CD4-positive, alpha-beta T cell treated with Interleukin-15 for 1 hour (primary cell): ENCODE measurements at regions not wholly inside any gene's neighbourhood (a gene's known extent, or its start where the extent isn't known, plus 50 kb on each side); places are given as distances from the start of the nearest gene placed in this dataset.

Source experiments
- DNase-seq: peaks from one replicate; pipeline ENCODE4 v3.0.0-alpha.2; 2020

DNA sequence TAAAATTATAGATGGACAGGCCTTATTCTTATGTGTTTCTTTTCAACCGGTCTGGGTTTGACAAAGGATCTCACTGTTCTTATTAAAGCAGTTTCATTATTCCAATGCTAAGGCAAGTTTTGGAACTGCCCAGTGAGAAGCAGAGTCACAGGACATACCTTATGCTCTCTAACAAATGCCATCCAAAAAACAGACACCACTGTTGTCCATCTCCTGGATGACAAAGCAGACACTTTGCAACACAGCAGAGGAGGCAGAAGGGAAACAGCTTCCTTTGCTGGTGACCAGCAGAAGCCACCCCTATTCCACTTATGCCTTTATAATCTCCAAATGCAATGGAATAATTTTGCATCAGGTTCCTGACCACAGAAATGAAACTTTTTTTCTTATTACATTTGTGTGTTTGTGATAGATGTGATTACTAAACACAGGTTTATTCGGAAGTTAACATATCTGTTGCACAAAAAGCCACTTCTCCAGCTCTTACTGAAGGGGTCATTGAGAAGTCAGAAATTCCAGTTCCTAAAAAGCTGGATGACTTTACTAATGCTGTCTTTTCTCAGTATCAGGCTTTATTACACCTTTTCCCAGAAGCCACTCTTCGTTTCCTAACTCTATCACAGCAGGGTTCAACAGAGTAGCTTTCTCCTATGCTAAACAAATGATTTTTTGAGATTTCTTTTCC, 115.6 kb downstream of the BTG1 start:
- no peak for DNase-seq

DNA sequence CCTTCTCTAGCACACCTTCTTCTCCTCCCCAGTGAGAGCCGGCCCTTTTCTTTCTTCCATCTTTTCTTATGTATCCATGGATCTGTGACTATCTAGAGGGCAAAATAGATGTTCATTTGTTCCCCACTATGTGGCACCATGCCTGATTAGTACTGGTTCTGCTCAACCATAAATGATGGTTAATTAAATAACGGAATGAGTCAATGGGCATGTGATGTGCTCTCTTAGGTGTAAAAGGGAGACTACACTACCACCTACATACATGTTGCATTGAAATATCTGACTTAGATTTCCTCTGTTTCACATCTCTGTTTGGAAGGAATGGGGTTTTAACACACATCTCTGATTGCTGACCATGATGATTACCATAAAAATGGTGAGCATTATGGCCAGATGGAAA, 116.5 kb downstream of the BTG1 start:
- DNase-seq = no peak

GRCh38 chr12:92028441-92028709, 117.3 kb downstream of the BTG1 start:
- no peak for DNase-seq

DNA sequence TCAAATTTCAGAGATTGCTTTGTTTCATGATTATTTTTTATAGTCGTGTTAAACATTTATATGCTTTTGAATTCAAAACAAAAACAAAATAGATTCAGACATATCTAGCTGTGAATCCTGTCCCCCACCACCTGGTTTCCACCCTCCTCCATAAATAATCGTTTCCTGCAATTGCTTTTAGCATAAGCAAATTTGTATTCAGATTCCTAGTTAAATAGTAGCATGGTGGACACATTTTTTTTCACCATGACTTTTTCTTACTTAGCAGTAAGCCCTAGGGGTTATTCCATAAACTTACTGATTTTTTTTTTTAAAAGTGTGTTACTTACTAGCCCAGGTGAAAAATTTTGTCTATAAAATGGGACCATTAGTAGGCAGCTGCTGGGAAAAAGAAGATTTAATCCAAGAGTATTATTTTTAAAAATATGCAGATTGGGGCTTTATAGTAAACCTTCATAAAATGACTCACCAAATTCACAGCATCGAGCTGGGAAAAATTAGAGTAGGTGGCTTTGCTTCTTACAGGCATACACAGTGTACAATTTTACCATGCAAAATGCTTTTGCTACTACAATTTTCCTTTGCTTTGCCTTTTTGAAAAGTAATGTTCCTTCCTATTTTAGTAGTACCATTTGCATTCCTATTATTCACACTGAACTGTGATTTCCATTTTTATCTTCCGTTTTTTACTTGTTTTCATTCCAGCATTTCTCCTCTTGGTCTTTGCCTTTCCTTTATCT, 117.8 kb downstream of the BTG1 start:
- DNase-seq = no peak

GRCh38 chr12:92027243-92027642, 118.4 kb downstream of the BTG1 start:
- DNase-seq = no peak

- DNase-seq = no peak
These were observed 120.0 kb downstream of the BTG1 start for GRCh38 chr12:92025462-92026207.

DNA sequence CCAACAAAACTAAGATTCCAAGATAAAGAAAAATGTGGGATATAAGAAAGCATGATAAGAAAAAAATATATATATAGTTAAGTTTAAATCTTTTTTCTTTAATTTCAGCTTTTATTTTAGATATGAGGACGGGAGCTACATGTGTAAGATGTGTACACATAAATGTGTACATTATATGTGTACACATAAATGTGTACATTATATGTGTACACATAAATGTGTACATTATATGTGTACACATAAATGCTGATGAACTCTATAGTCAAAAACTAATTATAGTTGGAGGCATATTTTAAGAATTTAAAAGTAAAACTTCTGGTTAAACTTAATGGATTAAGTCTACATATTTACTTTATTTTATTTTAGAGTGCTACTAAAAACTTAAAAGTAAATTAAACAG, 123.6 kb downstream of the BTG1 start:
- DNase-seq = no peak

DNA sequence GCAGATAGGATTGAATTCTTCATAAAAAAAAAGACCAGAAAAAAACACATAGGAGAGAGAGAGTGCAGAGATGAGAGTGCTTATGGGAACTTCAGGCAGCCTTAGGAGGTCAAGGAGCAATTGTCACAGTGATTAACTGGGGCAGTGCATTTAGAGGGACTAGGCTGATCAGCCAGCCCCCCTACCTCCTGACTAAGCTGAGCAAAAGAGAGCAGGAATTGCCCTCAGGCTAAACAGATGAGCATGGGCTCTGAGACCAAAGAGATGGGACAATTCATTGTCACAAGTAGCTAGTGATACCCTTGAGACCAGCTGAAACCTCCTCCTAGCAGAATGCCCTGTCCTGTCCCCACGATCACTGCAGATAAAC, 124.0 kb downstream of the BTG1 start:
- DNase-seq = no peak

GRCh38 chr12:92020983-92021665, 124.5 kb downstream of the BTG1 start:
- no peak for DNase-seq

GRCh38 chr12:92019491-92020277, 126.0 kb downstream of the BTG1 start:
- DNase-seq = no peak

DNA sequence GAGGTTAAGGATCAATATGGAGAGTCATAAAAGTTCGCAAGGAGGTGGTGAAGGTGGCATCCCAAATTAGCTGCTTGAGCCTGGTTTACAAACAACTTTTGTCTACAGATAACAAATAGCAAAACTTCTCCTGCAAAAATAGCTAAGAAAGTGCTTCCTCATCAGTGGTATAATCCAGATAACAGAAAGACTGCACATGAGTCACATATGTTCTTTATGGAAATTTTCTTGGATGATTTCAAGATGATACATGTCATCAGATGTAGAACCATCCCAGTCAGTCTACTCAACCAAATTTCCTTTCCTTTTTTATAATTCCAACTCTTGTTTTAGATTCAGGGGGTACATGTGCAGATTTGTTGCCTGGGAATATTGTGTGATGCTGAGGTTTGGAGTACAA, 133.0 kb downstream of the BTG1 start:
- no peak for DNase-seq

DNA sequence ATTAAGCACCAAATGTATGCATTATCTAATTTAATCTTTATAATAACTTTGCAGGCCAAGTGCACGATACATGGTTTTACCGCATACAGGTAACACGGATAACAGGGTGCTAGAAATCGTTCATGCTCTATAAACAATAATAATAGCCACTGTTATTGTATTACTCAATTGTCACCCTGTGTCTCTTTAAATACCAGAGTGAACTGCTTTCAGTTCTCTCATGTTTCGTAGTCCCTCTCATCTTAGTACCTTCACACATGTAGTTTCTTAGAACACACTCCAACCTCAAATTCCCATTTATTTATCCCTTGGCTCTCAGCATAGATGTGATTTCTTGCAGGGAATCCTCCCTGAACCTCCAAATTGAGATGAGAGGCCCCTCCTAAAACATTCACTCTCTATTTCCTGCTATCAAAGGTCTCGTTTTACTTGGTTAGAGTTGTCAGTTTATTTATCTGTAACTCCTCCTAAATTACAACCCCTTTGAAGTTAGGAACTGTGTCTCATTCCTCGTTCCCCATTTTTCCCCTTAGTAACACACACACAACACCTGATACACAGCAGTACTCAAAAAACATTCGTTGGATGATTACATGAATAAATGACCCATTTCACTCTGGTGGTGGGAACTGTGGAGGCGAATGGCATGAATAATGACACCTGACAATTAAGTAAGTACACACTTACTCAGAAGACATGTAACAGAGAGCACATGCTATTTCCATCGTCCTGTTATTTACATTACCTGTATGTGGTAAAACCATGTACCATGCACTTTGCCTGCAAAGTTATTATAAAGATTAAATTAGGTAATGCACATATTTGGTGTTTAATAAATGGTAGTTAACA, 134.6 kb downstream of the BTG1 start:
- DNase-seq = no peak

DNA sequence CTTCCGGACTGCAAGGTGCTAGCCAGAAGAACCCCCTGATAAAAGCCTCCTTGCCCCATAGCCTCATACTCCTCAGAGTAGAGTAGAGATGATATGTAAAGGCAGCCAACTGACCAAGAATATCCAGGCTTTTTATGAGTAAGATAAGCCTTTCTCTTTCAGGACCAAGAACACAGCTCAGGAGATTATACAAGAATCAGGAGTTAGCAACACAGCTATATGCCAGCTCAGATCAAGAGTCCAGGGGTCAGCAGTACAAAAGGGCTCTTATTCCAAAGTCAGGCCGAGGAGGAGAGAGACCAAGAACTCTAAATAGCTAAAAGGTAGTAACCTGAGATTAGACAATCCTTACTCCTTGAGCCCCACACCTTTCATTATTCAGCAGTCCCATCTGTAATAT, 135.3 kb downstream of the BTG1 start:
- DNase-seq = no peak

- no peak for DNase-seq
These were observed 137.3 kb downstream of the BTG1 start for GRCh38 chr12:92008345-92008744.

GRCh38 chr12:92007787-92008186, 137.9 kb downstream of the BTG1 start:
- no peak for DNase-seq

- DNase-seq = no peak
These were observed 141.9 kb downstream of the BTG1 start for GRCh38 chr12:92003701-92004100.

- DNase-seq = no peak
These were observed 142.8 kb downstream of the BTG1 start for GRCh38 chr12:92002673-92003382.

DNA sequence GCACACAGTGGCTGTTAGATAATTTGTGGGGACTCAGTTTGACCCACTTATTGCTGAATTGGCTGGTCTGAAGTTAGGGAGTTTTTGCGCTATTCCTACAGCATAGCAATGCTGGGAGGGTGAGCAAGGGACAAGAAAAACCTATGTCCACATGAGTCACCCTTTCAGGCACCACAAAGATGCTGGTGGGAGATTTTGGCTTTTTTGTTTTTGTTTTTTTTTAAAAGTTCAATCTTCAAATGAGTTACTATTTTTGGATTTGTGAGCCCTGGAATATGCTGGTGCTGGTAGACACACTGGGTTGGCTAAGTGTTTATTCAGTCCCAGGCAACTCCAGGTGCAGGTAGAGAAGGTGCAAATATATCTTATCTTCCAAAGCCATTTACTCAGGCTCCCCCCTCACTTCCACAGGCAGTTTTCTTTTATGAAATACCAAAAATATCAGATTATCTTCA, 143.4 kb downstream of the BTG1 start:
- no peak for DNase-seq

GRCh38 chr12:92000597-92000996, 145.0 kb downstream of the BTG1 start:
- DNase-seq = no peak

DNA sequence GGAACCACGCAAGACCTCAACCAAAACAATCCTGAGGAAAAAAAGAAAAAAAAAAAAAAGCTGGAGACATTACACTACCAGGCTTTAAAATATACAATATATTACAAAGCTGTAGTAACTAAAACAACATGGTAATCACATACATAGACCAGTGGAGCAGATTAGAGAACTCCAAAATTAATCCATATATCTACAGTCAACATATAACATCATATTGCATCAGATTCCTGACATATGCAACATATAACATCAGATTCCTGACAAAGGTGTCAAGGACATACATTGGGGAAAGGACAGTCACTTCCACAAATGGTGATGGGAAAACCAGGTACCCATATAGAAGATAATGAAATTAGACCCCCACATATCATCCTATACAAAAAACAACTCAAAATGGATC, 145.8 kb downstream of the BTG1 start:
- DNase-seq = no peak

- DNase-seq = no peak
These were observed 147.3 kb downstream of the BTG1 start for GRCh38 chr12:91998316-91998715.
